Astrocyte (in vitro differentiated cells and primary cell): ENCODE measurements at regions not wholly inside any gene's neighbourhood (a gene's known extent, or its start where the extent isn't known, plus 50 kb on each side); places are given as distances from the start of the nearest gene placed in this dataset.

ENCODE experiments used
- CTCF ChIP-seq: IDR thresholded peaks from 2 replicates; pipeline ENCODE4 v1.5.1; 2011; ENCODE audit warnings: low read depth, mild to moderate bottlenecking, inconsistent platforms, low read length, moderate library complexity; ENCODE audit not compliant: insufficient read depth
- EZH2 ChIP-seq: IDR thresholded peaks from 2 replicates; pipeline ENCODE4 v1.6.1; 2012; ENCODE audit warnings: mild to moderate bottlenecking, low read length, inconsistent platforms; ENCODE audit not compliant: insufficient read depth

- TF ChIP-seq CTCF = no peak
- TF ChIP-seq EZH2 = no peak
Observed at GRCh38 chr10:29853913-29854312, 205.5 kb downstream of the JCAD start.
